Choroid plexus epithelial cell (primary cell): ENCODE measurements at regions not wholly inside any gene's neighbourhood (a gene's known extent, or its start where the extent isn't known, plus 50 kb on each side); places are given as distances from the start of the nearest gene placed in this dataset.
"Not testable (repeated sequence)": the region's sequence is repeated elsewhere in the genome, so short reads cannot be mapped to it uniquely, and the experiment has no call there.

Experiments used
- DNase-seq: peaks from one replicate; pipeline ENCODE4 v3.0.0-alpha.2; 2010; ENCODE audit warnings: low read depth
- H3K4me3 ChIP-seq: 2 replicates; pipeline ENCODE4 v1.5.1; 2011; ENCODE audit warnings: low read depth, mild to moderate bottlenecking, control low read depth, low read length, moderate library complexity
- TF ChIP-seq, protein P1 (sequence below): conservative IDR thresholded peaks from 2 replicates; pipeline ENCODE4 v1.5.1; 2011; ENCODE audit warnings: low read depth, mild to moderate bottlenecking, control low read depth, inconsistent platforms, low read length, moderate library complexity

DNA sequence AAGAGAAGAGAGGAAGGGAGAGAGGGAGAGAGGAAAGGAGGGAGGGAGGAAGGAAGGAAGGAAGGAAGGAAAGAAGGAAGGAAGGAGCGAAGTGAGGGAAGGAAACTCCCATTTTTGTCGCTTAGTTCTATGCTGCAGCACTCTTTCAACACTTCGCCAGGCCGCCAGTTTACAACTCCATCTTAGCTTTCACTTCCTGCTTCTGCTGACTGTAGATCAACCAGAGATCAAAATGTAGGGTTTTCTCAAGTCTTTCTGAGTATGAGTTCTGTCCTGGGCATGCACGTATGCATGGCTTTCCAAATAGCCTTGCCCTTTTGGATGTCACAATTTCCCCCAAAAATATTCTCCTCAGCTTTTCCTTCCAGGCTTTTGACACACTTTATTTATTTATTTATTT, 723.4 kb downstream of the TRHDE start:
- DNase-seq, result no peak
- TF ChIP-seq, protein P1, sequence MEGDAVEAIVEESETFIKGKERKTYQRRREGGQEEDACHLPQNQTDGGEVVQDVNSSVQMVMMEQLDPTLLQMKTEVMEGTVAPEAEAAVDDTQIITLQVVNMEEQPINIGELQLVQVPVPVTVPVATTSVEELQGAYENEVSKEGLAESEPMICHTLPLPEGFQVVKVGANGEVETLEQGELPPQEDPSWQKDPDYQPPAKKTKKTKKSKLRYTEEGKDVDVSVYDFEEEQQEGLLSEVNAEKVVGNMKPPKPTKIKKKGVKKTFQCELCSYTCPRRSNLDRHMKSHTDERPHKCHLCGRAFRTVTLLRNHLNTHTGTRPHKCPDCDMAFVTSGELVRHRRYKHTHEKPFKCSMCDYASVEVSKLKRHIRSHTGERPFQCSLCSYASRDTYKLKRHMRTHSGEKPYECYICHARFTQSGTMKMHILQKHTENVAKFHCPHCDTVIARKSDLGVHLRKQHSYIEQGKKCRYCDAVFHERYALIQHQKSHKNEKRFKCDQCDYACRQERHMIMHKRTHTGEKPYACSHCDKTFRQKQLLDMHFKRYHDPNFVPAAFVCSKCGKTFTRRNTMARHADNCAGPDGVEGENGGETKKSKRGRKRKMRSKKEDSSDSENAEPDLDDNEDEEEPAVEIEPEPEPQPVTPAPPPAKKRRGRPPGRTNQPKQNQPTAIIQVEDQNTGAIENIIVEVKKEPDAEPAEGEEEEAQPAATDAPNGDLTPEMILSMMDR, result no peak
- H3K4me3 ChIP-seq, result no peak overlapping the region

DNA sequence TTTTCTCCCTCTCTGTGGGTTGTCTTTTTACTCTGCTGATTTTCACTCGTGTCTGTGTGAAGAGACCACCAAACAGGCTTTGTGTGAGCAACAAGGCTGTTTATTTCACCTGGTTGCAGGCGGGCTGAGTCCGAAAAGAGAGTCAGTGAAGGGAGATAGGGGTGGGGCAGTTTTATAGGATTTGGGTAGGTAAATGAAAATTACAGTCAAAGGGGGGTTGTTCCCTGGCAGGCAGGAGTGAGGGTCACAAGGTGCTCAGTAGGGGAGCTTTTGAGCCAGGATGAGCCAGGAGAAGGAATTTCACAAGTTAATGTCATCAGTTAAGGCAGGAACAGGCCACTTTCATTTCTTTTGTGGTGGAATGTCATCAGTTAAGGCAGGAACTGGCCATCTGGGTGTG, 729.6 kb downstream of the TRHDE start:
- H3K4me3 ChIP-seq, result not testable (repeated sequence)

DNA sequence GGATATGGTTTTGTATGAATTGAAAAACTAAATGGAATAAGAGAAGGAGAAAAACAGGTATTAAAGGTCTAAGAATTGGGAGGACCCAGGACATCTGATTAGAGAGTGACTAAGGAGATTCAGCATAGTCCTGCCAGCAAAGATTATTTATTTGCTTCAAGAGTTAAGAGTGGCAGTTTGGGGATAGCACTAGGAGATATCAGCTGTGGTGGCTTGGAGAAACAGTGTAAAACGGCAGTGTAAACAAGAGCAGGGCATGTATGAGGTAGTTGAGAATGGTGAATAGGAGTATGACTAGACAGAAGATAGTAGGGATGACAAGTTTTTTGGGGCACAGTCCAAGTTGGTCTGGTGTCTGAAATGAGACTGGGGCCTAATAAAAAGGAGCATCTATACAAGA, 730.3 kb downstream of the TRHDE start:
- DNase-seq, H3K4me3 ChIP-seq: not testable (repeated sequence)

More for the DNA sequence above, 729.6 kb downstream of the TRHDE start:
- DNase-seq, result not testable (repeated sequence)

DNA sequence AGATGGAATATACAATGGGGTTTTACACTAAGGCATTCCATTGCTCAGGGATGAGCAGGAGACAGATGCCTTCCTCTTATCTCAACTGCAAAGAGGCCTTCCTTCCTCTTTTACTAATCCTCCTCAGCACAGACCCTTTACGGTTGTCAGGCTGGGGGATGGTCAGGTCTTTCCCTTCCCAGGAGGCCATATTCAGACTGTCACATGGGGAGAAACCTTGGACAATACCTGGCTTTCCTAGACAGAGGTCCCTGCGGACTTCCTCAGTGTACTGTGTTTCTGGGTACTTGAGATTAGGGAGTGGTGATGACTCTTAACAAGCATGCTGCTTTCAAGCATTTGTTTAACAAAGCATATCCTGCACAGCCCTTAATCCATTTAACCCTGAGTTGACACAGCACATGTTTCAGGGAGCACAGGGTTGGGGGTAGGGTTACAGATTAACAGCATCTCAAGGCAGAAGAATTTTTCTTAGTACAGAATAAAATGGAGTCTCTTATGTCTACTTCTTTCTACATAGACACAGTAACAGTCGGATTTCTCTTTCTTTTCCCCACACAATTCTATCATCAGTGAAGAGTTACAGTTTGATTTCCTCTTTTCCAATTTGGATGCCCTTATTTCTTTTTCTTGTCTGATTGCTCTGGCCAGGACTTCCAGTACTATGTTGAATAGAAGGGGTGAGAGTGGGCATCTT, 737.1 kb downstream of the TRHDE start:
- DNase-seq, H3K4me3 ChIP-seq: not testable (repeated sequence)

DNA sequence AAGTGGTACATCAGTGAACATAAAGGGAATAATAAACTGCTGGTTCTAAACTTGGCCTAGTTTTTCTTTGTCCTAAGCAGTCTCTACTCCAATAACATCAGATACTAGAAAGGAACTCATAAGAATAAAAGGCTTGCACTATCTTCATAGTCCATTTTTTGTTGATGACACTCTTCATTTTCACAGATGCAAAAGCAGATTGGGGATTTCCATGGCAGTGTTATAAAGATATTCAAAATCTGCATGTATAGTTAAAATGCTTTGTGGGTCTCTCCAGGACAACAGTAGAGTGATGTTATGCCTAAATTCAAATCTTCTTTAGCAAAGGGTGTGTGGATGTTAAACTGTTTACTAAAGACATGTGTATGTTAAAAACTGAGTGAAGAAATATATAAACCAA, 745.8 kb downstream of the TRHDE start:
- DNase-seq, result no peak
- TF ChIP-seq, protein P1, result no peak

DNA sequence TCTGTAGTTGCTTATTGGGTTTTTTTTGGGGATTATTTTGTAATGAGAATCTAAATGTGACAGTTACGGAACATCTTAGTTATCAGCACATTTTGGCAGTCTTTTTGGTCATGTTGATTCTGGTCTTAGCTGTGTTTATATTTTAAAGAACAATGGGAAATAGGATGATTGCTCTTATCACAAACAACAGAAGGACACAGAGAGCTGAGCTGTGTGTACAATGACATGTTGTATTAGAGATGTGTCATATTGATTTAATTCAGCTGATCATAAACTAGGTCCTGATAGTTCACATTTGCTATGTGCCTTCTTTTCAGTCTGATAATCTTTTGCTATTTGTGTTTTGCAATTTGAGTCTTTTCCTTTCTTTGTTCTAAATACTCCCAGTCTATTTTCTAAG, 781.7 kb downstream of the TRHDE start:
- no peak overlapping the region for H3K4me3 ChIP-seq
- TF ChIP-seq, protein P1, result no peak
- DNase-seq, result no peak

More for the DNA sequence above, 745.8 kb downstream of the TRHDE start:
- H3K4me3 ChIP-seq, result no peak overlapping the region

DNA sequence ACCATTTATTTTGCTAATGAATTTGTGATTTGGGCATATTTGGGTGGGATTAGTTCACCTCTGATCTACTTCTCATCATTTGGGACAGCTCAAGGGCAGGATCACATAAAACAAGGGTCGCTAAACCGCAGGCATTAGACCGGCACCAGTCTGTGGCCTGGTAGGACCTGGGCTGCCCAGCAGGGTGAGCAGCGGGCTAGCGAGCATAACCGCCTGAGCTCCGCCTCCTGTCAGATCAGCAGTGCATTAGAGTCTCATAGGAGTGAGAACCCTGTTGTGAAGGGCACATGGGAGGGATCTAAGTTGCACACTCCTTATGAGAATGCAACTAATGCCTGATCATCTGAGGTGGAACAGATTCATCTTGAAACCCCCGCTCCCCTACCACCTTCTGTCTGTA, 785.3 kb downstream of the TRHDE start:
- no peak overlapping the region for H3K4me3 ChIP-seq
- DNase-seq, result no peak
- TF ChIP-seq, protein P1, result no peak

DNA sequence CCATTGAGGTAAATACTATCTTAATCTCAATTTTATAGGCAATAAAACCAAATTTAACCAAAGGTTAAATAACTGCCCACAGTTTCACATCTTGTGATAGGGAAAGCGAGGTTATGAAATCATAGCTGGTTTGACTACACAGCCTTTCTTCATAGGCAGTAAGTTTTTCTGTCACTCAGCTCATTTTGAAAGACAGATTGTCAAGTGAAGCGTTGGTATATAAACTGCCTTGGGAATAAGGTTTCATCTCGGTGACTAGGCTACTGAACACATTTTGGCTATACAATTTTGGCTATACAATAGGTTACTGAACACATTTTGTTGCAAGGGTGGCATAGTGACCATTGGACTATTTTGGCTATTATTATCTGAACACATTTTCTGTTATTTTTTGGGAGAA, 793.7 kb downstream of the TRHDE start:
- TF ChIP-seq, protein P1, result no peak
- H3K4me3 ChIP-seq, result no peak overlapping the region
- DNase-seq, result no peak

DNA sequence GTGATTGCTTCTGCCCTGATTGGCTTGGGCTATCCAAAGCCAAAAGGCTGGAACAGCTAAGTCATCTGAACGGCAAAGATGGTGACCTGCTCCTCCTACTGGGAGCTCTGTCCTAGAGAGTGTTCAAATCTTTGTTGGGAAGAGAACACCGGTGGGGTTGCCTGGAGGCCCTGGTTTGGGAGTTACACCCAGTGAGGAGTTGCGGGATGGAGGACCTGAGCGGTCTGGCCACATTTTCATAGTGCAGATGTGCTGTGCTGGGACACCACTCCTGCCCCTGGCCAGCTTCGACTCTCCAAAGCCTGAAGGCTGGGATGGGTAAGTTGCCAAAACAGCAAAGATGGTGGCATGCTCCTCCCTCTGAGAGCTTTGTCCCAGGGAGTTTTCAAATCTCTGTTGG, 795.4 kb downstream of the TRHDE start:
- TF ChIP-seq, protein P1, result no peak
- no peak for DNase-seq
- H3K4me3 ChIP-seq, result no peak overlapping the region
